Psoas muscle (tissue), 7 donors: ENCODE measurements at regions not wholly inside any gene's neighbourhood (a gene's known extent, or its start where the extent isn't known, plus 50 kb on each side); places are given as distances from the start of the nearest gene placed in this dataset.
"Not testable (repeated sequence)": the region's sequence is repeated elsewhere in the genome, so short reads cannot be mapped to it uniquely, and the experiment has no call there.

Experiments
- ATAC-seq, 4 donors: fragments of 200-7000 bp; cut with Tn5 transposase; one replicate each; pipeline ENCODE4 v1.9.1; 2020; ENCODE audit warnings: moderate library complexity in 3 of 4, mild to moderate bottlenecking in 2 of 4
- DNase-seq, 2 donors: peaks; one replicate each; pipeline ENCODE4 v3.0.0-alpha.2; 2020
- H3K27ac ChIP-seq: fragments of 200-600 bp; one replicate; pipeline ENCODE4 v1.8.0; 2022
- H3K27me3 ChIP-seq, 3 donors: fragments of 200-600 bp in 1 of 3; one replicate each; pipeline versions ENCODE4 v1.6.1 to v1.8.0; 2013 to 2022; ENCODE audit warnings: low read length in 2 of 3, mild to moderate bottlenecking in 2 of 3, moderate library complexity in 1 of 3; ENCODE audit not compliant: insufficient read depth in 3 of 3
- H3K36me3 ChIP-seq, 2 donors: fragments of 200-600 bp in 1 of 2; one replicate each; pipeline versions ENCODE4 v1.6.1 to v1.8.0; 2013 to 2022; ENCODE audit warnings: low read depth in 1 of 2, mild to moderate bottlenecking in 1 of 2, moderate library complexity in 1 of 2; ENCODE audit not compliant: insufficient read depth in 1 of 2
- H3K4me1 ChIP-seq: fragments of 200-600 bp; one replicate; pipeline ENCODE4 v1.8.0; 2022
- H3K4me3 ChIP-seq: fragments of 200-600 bp; one replicate; pipeline ENCODE4 v1.8.0; 2022; ENCODE audit warnings: mild to moderate bottlenecking
- H3K9me3 ChIP-seq: fragments of 200-600 bp; one replicate; pipeline ENCODE4 v1.8.0; 2022
- CTCF ChIP-seq: fragments of 200-600 bp; IDR thresholded peaks from one replicate; pipeline ENCODE4 v1.8.0; 2022; ENCODE audit warnings: antibody characterized with exemption
- WGBS, 3 donors: extraction: QIAGEN DNeasy Blood & Tissue Kit; methylation state at CpG; one replicate each; pipeline versions ENCODE4 v1.1.6 to v1.1.7; 2013; 5-methylcytosine and 5-hydroxymethylcytosine counted together
- intact Hi-C, 2 donors: fragments of 100-400 bp; cut with DNase I; formaldehyde crosslinking; loops; one replicate each; pipeline versions ENCODE4 v1.11.0 to v1.14.2; 2022
- donor health status: healthy with polysubstance abuse.
- donor health status: DM: no; HTN: no; CAD: no; lungs with moderate emphysema.
- donor health status: Bipolar disorder and iron deficiency.
- donor health status: healthy.
- donor health status: DM: yes; HTN: yes; CAD: no.
- donor health status: DM: no; HTN: no; CAD: no.
- donor health status: DM: yes; HTN: yes; CAD: no.

DNA sequence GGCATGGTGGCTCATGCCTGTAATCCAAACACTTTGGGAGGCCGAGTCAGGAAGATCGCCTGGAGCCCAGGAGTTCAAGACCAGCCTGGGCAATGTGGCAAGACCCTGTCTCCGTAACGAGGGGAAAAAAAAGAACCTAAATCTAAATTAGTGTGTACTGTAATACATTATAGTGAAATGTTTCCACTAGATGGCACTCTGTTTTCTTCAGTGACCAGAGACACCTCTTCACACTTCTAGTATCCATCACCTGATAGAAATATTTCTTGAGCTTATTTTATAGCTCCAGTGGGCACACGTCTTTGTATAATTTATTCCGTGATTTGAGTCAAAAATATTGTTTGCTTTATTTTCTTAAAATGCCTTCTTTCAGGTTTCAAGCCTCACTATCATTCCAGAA, 600.9 kb upstream of the DIPK2B start:
- no peaks in the 10 kb centered on the region for H3K4me1 ChIP-seq
- no peak overlapping the region for H3K27ac ChIP-seq
- H3K9me3 ChIP-seq: no peaks in the 10 kb centered on the region
- WGBS, 3 donors: 30 to 74% (median 47%) methylated on average over 6 of the region's 6 CpGs
- no peak overlapping the region for H3K4me3 ChIP-seq
- no peaks in the 10 kb centered on the region for H3K36me3 ChIP-seq
- DNase-seq: no peak
- intact Hi-C loops: no loop called here
- peaks cover 0 to 32% (median 1%) of the 10 kb centered on the region in 3 donors for H3K27me3 ChIP-seq
- peak; percentile 29 for TF ChIP-seq CTCF
- no peak for ATAC-seq

GRCh38 chrX:45800746-45801453, 600.2 kb upstream of the DIPK2B start:
- DNase-seq, H3K9me3 ChIP-seq, H3K36me3 ChIP-seq, H3K4me1 ChIP-seq, H3K27ac ChIP-seq, H3K4me3 ChIP-seq, intact Hi-C loops, ATAC-seq: not testable (repeated sequence)
- peaks cover 0 to 31% (median 0%) of the 10 kb centered on the region in 3 donors for H3K27me3 ChIP-seq
- WGBS, 3 donors: 67 to 83% (median 68%) methylated on average over 8 to 16 of the region's 16 CpGs

DNA sequence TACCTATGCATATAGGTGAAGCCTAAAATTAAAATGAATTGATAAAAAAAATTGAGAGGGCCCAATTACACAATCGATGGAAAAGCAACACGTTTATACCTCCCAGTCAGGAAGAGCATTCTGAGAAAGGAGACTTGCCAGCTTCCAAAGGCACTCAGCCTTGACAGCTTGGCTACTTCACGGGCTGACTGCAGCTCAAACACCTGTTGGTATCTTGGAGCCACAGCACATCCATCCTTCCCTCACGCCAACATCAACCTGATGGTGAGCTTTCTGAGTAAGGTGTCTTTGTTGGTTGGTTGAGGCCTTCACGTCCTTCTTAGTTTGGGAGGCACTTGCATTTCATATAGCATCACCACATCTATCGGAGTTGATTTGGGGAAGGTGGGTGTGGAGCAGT, 598.9 kb upstream of the DIPK2B start:
- DNase-seq: no peak
- no peak overlapping the region for H3K27ac ChIP-seq

DNA sequence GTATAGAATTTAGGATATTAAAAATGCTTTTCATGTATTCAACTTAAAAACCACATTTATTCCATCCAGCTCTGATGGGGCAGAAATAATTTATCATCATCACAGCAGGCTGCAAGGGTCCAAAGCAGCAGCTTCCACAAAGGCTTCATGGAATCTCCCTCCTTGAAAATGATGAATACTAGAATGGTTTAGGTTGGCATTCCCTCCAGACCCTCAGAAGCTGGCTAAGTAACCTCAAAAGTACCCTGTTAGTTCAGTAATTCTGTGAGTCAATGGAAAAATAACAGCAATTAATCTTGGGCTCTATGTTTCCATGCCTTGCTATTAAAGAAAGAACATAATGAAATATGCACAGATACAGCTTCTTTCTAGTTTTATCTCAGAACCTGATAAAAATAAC, 594.9 kb upstream of the DIPK2B start:
- H3K27ac ChIP-seq: no peak overlapping the region
- H3K9me3 ChIP-seq: no peaks in the 10 kb centered on the region
- H3K27me3 ChIP-seq: peaks cover 0 to 26% (median 0%) of the 10 kb centered on the region in 3 donors
- intact Hi-C loops: no loop called here
- H3K36me3 ChIP-seq: no peaks in the 10 kb centered on the region
- H3K4me3 ChIP-seq: no peak overlapping the region
- ATAC-seq (no peak), DNase-seq (no peak)
- no peaks in the 10 kb centered on the region for H3K4me1 ChIP-seq
- TF ChIP-seq CTCF: no peak

More for the DNA sequence above, 598.9 kb upstream of the DIPK2B start:
- Histone ChIP-seq H3K36me3 (no peaks in the 10 kb centered on the region), H3K9me3 (no peaks in the 10 kb centered on the region), H3K4me3 (no peak overlapping the region), H3K27me3 (peaks cover 0 to 32% (median 0%) of the 10 kb centered on the region in 3 donors), H3K4me1 (no peaks in the 10 kb centered on the region)
- intact Hi-C loops: no loop called here
- 61 to 79% (median 64%) methylated on average over 6 of the region's 6 CpGs for WGBS, 3 donors
- no peak for TF ChIP-seq CTCF
- no peak for ATAC-seq

- H3K27ac ChIP-seq: no peak overlapping the region
- WGBS, 3 donors: 74 to 89% (median 82%) methylated on average over 1 of the region's 1 CpG
- no peak overlapping the region for H3K4me3 ChIP-seq
- ATAC-seq: no peak
- DNase-seq: no peak
- intact Hi-C loops: no loop called here
- no peaks in the 10 kb centered on the region for H3K9me3 ChIP-seq
- H3K4me1 ChIP-seq: no peaks in the 10 kb centered on the region
- no peak for TF ChIP-seq CTCF
- H3K36me3 ChIP-seq: no peaks in the 10 kb centered on the region
- H3K27me3 ChIP-seq: peaks cover 0 to 29% (median 0%) of the 10 kb centered on the region in 3 donors
Measured at GRCh38 chrX:45794995-45795337, 594.3 kb upstream of the DIPK2B start.
